Brain microvascular endothelial cell (primary cell): ENCODE measurements at regions not wholly inside any gene's neighbourhood (a gene's known extent, or its start where the extent isn't known, plus 50 kb on each side); places are given as distances from the start of the nearest gene placed in this dataset.
A peak's percentile ranks its signal among the peaks of the same experiment; 100 is the strongest.

ENCODE experiments used
- DNase-seq: peaks from one replicate; pipeline ENCODE4 v3.0.0-alpha.2; 2020
- H3K27ac ChIP-seq: fragments of 250-450 bp; sonication (Bioruptor Pico); 2 replicates; pipeline ENCODE4 v1.5.1; 2020; ENCODE audit warnings: mild to moderate bottlenecking, moderate library complexity
- H3K27me3 ChIP-seq: fragments of 250-450 bp; sonication (Bioruptor Pico); replicated peaks from 2 replicates; pipeline ENCODE4 v1.5.1; 2020; ENCODE audit warnings: mild to moderate bottlenecking
- H3K36me3 ChIP-seq: fragments of 250-450 bp; sonication (Bioruptor Pico); replicated peaks from 2 replicates; pipeline ENCODE4 v1.5.1; 2020; ENCODE audit warnings: mild to moderate bottlenecking
- H3K4me3 ChIP-seq: 2 replicates; pipeline ENCODE4 v1.5.1; 2011; ENCODE audit warnings: low read depth, mild to moderate bottlenecking, control low read depth, low read length, moderate library complexity
- in situ Hi-C: cut with HindIII; loops from 2 replicates; pipeline ENCODE4 v1.10.0; 2017; ENCODE audit warnings: low sequenced_read_pairs, low pct_ligation_motif_present
- TF ChIP-seq, protein P1 (sequence below): IDR thresholded peaks from 2 replicates; pipeline ENCODE4 v1.5.1; 2011; ENCODE audit warnings: low read depth, mild to moderate bottlenecking, moderate library complexity, low read length, control low read depth, inconsistent platforms; ENCODE audit errors: missing control alignments

DNA sequence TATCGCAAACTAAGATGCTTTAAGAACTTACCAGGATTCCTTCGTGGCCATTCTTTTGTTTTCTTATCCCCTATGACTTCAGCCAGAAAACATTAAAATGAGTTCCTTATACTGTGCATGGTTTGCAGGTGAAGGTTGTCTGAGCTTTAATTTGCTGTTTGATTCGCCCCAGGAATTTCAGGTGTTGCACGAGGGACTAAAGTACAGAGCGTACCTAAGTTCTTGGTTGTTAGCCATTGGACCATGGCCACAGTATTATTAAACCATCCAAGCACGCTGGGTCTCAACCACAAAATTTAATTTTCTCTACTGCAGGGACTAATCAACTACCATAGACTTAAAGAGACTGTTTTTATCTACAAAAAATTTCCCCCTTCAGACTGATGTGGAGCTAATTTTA, 208.4 kb upstream of the MPDZ start:
- Histone ChIP-seq H3K27me3 (no peaks in the 10 kb centered on the region), H3K36me3 (no peaks in the 10 kb centered on the region), H3K4me3 (no peak overlapping the region), H3K27ac (no peak overlapping the region)
- DNase-seq: no peak
- in situ Hi-C loops: no loop called here
- TF ChIP-seq, protein P1, sequence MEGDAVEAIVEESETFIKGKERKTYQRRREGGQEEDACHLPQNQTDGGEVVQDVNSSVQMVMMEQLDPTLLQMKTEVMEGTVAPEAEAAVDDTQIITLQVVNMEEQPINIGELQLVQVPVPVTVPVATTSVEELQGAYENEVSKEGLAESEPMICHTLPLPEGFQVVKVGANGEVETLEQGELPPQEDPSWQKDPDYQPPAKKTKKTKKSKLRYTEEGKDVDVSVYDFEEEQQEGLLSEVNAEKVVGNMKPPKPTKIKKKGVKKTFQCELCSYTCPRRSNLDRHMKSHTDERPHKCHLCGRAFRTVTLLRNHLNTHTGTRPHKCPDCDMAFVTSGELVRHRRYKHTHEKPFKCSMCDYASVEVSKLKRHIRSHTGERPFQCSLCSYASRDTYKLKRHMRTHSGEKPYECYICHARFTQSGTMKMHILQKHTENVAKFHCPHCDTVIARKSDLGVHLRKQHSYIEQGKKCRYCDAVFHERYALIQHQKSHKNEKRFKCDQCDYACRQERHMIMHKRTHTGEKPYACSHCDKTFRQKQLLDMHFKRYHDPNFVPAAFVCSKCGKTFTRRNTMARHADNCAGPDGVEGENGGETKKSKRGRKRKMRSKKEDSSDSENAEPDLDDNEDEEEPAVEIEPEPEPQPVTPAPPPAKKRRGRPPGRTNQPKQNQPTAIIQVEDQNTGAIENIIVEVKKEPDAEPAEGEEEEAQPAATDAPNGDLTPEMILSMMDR: no peak

DNA sequence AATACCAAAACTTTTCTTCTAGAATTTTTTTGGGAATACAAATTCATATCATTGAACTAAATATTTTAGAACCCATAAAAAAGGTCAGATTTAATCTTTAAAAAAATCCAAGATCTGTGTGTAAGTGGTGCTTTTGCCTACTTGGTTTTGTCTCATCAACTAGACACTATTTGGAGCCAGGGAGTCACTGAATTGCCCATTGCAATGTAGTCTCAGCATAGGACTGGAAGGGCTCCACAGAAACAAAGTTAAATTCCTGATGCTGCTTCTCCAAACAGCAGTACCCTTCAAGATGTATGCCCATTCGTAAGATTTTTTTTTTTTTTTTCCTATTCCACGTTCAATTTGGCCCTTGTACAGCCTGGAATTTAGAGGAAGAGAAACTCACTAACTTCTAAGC, 208.0 kb upstream of the MPDZ start:
- TF ChIP-seq, protein P1: no peak
- no peaks in the 10 kb centered on the region for H3K27me3 ChIP-seq
- H3K27ac ChIP-seq: no peak overlapping the region
- no peak for DNase-seq
- in situ Hi-C loops: no loop called here
- no peaks in the 10 kb centered on the region for H3K36me3 ChIP-seq
- H3K4me3 ChIP-seq: no peak overlapping the region

DNA sequence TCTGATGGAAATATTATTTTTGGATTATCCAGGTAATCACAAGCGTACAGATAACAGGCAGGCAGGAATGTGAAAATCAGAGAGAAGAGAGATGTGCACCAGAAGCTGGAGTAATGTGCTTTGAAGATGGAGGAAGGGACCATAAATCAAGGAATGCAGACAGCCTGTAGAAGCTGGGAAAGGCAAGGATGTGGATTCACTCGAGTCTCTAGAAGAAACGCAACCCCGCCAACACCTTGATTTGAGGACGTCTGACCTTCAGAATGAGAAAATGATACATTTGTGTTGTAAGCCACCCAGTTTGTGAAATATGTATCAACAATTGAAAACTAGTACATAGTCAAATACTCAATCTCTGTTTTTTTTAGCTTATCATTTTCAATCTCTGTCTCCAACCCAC, 207.6 kb upstream of the MPDZ start:
- TF ChIP-seq, protein P1: no peak
- Histone ChIP-seq H3K36me3 (no peaks in the 10 kb centered on the region), H3K4me3 (no peak overlapping the region), H3K27me3 (no peaks in the 10 kb centered on the region), H3K27ac (no peak overlapping the region)
- DNase-seq: no peak
- in situ Hi-C loops: no loop called here

DNA sequence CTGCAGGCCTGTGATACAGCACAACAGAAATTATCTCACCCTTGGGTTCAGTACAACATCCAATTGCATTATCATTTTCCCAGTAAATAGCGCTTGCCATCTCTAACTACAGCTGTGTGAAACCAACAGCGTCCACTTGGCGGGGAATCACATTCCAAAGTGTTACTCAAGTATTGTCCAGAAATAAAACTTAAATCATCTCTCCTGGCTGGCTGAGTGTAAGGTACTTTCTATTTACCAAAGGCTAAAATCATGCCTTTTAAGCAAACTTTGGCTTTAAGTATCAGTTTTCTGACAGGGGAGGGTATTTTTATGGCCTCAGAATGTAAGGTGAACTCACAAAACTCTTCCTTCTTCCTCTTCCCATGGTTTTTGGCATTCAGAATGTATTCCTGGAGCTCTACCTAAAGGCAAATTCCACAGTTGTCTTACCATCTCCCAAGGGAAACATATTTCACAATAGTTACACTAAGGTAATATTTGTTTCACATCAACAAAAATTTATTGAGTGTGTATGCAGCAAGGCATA, 205.6 kb upstream of the MPDZ start:
- TF ChIP-seq, protein P1: no peak
- H3K27me3 ChIP-seq: no peaks in the 10 kb centered on the region
- peak; percentile 61 for DNase-seq
- no peak overlapping the region for H3K4me3 ChIP-seq
- in situ Hi-C loops: no loop called here
- no peaks in the 10 kb centered on the region for H3K36me3 ChIP-seq
- no peak overlapping the region for H3K27ac ChIP-seq

DNA sequence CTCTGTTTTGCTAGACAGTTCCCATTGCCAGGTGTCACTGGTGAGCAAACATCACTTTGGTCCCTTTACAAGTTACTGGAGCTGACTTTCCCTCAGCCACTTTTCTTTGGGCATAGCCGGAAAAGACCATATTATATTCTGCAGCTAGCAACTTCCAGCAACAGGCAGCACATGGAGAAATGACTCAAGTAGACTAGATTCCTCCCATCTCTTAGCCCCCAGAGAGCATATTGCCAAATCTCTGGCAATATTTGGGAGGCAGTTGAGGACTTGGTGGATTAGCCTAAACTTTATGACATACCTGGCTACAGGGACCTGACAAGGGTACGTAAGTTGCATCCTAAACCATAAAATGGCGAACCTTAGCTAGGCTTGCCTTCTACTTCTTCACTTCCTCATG, 204.7 kb upstream of the MPDZ start:
- Histone ChIP-seq H3K27me3 (no peaks in the 10 kb centered on the region), H3K27ac (no peak overlapping the region), H3K4me3 (no peak overlapping the region), H3K36me3 (no peaks in the 10 kb centered on the region)
- DNase-seq: no peak
- TF ChIP-seq, protein P1: no peak
- in situ Hi-C loops: no loop called here

DNA sequence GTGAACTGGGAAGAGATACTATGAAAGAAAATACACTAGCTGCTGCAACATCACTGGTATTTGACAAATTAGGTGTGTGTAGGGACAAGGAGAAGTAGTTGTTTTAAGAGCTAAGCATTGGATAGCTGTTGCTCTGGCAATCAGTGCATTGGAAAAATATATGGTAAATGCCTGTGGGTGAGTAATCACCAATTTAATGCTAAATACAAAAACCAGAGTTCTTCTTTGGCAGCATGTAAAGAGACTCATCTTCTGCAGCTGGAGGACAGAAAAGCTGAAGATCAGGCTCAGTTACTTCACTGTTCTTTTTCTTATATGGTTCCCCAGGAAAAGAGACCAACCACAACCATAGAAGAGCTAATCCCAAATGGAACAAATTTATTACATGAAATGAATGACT, 201.8 kb upstream of the MPDZ start:
- Histone ChIP-seq H3K27ac (no peak overlapping the region), H3K4me3 (no peak overlapping the region), H3K27me3 (no peaks in the 10 kb centered on the region), H3K36me3 (no peaks in the 10 kb centered on the region)
- in situ Hi-C loops: no loop called here
- DNase-seq: no peak
- TF ChIP-seq, protein P1: no peak
